ENCODE measurements at regions not wholly inside any gene's neighbourhood (a gene's known extent, or its start where the extent isn't known, plus 50 kb on each side); places are given as distances from the start of the nearest gene placed in this dataset.
A peak's percentile ranks its signal among the peaks of the same experiment; 100 is the strongest.

GRCh38 chr2:186907897-186908296, 58.9 kb upstream of the ZSWIM2 start:
- no peak overlapping the region for H3K27ac ChIP-seq
- no peaks in the 10 kb centered on the region for H3K36me3 ChIP-seq
- no peaks in the 10 kb centered on the region for H3K4me1 ChIP-seq
- no peaks in the 10 kb centered on the region for H3K9me3 ChIP-seq
- no peaks in the 10 kb centered on the region for H3K27me3 ChIP-seq
- WGBS, 2 donors (ENCODE audit: low coverage in 1 of 2): 72 to 76% methylated on average over 1 of the region's 1 CpG
- H3K4me3 ChIP-seq: no peak overlapping the region
- no peak for ATAC-seq
- TF ChIP-seq EP300 (IDR thresholded peaks at IDR 0.05) (no peak), POLR2AphosphoS5 (IDR thresholded peaks at IDR 0.05) (no peak), POLR2A (IDR thresholded peaks at IDR 0.05) (no peak), CTCF (IDR thresholded peaks at IDR 0.05) (no peak)

GRCh38 chr2:186903216-186903615, 54.2 kb upstream of the ZSWIM2 start:
- Histone ChIP-seq H3K4me1 (no peaks in the 10 kb centered on the region), H3K4me3 (no peak overlapping the region), H3K27me3 (no peaks in the 10 kb centered on the region), H3K9me3 (no peaks in the 10 kb centered on the region), H3K36me3 (no peaks in the 10 kb centered on the region), H3K27ac (no peak overlapping the region)
- 54 to 68% methylated on average over 2 of the region's 2 CpGs for WGBS, 2 donors (ENCODE audit: low coverage in 1 of 2)
- no peak for ATAC-seq
- TF ChIP-seq POLR2AphosphoS5 (IDR thresholded peaks at IDR 0.05): no peak
- TF ChIP-seq EP300 (IDR thresholded peaks at IDR 0.05): no peak
- no peak for TF ChIP-seq POLR2A (IDR thresholded peaks at IDR 0.05)
- peak in 3 of 4 experiments; percentile 15 to 35 (median 21) for TF ChIP-seq CTCF (IDR thresholded peaks at IDR 0.05)

Small RNAs in the stretch of these regions (small RNA-seq; reads per million reads assigned to genes)
- gene RN7SKP42 (0 reads per million in 4 donors), gene RNU6-989P (0 reads per million in 4 donors)

Measured in gastroesophageal sphincter (tissue), 4 donors.